GM12878 (cell line): ENCODE measurements at regions not wholly inside any gene's neighbourhood (a gene's known extent, or its start where the extent isn't known, plus 50 kb on each side); places are given as distances from the start of the nearest gene placed in this dataset.

Experiments used
- ATAC-seq: fragments of 200-7000 bp; cut with Tn5 transposase; 3 replicates; pipeline ENCODE4 v1.9.1; 2020; ENCODE audit warnings: mild to moderate bottlenecking, moderate library complexity
- BruUV-seq: library from RNA; stranded (reverse); fragments of 400-500 nt; replicated peaks from 2 replicates; lab custom pipeline; 2021; lab: Mats Ljungman, UMichigan
- CTCF ChIA-PET: fragments of 300-600 bp; sonication (Branson Sonifier 250); formaldehyde crosslinking; extraction: SDS; loops from one replicate; lab custom pipeline; 2021; ENCODE audit warnings: inconsistent platforms; lab: Yijun Ruan, JAX
- POLR2A ChIA-PET: fragments of 350-600 bp; formaldehyde crosslinking; extraction: SDS; loops from one replicate; lab custom pipeline; 2021; ENCODE audit warnings: inconsistent platforms; lab: Charles Lee
- RAD21 ChIA-PET: fragments of 300-600 bp; sonication (Branson Sonifier 250); formaldehyde crosslinking; loops from one replicate; lab custom pipeline; 2023; ENCODE audit warnings: antibody characterized with exemption; ENCODE audit not compliant: unreplicated experiment; lab: Charles Lee
- SMC1A ChIA-PET: fragments of 300-600 bp; sonication (Branson Sonifier 250); formaldehyde crosslinking; loops from one replicate; lab custom pipeline; 2023; ENCODE audit not compliant: unreplicated experiment, uncharacterized antibody; lab: Charles Lee
- DNase-seq: peaks from one replicate; pipeline ENCODE4 v3.0.0-alpha.2; 2011; ENCODE audit warnings: low read depth, low spot score
- FAIRE-seq: peaks from 3 replicates; lab custom pipeline; 2011; peaks lifted over from hg19 to GRCh38; lab: Jason Lieb, UNC
- H2AFZ ChIP-seq: 2 replicates; pipeline ENCODE4 v1.6.0; 2011; ENCODE audit warnings: low read depth, low read length, control low read depth; ENCODE audit not compliant: control insufficient read depth
- H3K27ac ChIP-seq: 2 replicates; pipeline ENCODE4 v1.5.1; 2011; ENCODE audit warnings: control low read depth; ENCODE audit not compliant: control insufficient read depth, insufficient read depth
- H3K27me3 ChIP-seq, 2 experiments: replicated peaks in 1 of 2; 2 replicates each; pipeline versions ENCODE4 v1.6.0 to v1.6.1; 2011; ENCODE audit warnings: low read length in 1 of 2; ENCODE audit not compliant: control insufficient read depth in 2 of 2, insufficient read depth in 2 of 2
- H3K36me3 ChIP-seq, 2 experiments: 2 replicates each; pipeline ENCODE4 v1.5.1; 2011; ENCODE audit warnings: low read length in 1 of 2; ENCODE audit not compliant: control insufficient read depth in 2 of 2, insufficient read depth in 2 of 2
- H3K4me1 ChIP-seq: 2 replicates; pipeline ENCODE4 v1.6.1; 2011; ENCODE audit warnings: mild to moderate bottlenecking, low read length, moderate library complexity, mixed read lengths; ENCODE audit not compliant: control insufficient read depth, insufficient read depth
- H3K4me2 ChIP-seq: 2 replicates; pipeline ENCODE4 v1.6.0; 2011; ENCODE audit warnings: control low read depth; ENCODE audit not compliant: control insufficient read depth, insufficient read depth
- H3K4me3 ChIP-seq: fragments of 200-600 bp; sonication (generic); 2 replicates; pipeline ENCODE4 v1.5.1; 2016
- H3K79me2 ChIP-seq: 2 replicates; pipeline ENCODE4 v1.6.0; 2011; ENCODE audit warnings: low read length; ENCODE audit not compliant: control insufficient read depth, insufficient read depth
- H3K9ac ChIP-seq: 2 replicates; pipeline ENCODE4 v1.8.0; 2011; ENCODE audit warnings: low read length, control low read depth, mixed read lengths; ENCODE audit not compliant: control insufficient read depth, insufficient read depth
- H3K9me3 ChIP-seq: replicated peaks from 3 replicates; pipeline ENCODE4 v1.5.1; 2011; ENCODE audit warnings: mild to moderate bottlenecking, low read length; ENCODE audit not compliant: control insufficient read depth, insufficient read depth
- H4K20me1 ChIP-seq: 2 replicates; pipeline ENCODE4 v1.6.0; 2011; ENCODE audit not compliant: control insufficient read depth, insufficient read depth
- ATF7 ChIP-seq: fragments of 450-650 bp; IDR thresholded peaks from 2 replicates; pipeline ENCODE4 v1.6.1; 2016; ENCODE audit warnings: low read depth, mild to moderate bottlenecking
- BCL3 ChIP-seq: IDR thresholded peaks from 2 replicates; pipeline ENCODE4 v1.6.1; 2011; ENCODE audit warnings: borderline replicate concordance, low read depth, mild to moderate bottlenecking, moderate library complexity, low read length; ENCODE audit not compliant: insufficient read depth, poor library complexity, severe bottlenecking
- CEBPB ChIP-seq, 2 experiments: fragments of 150-350 bp in 1 of 2; IDR thresholded peaks; 2 replicates each; pipeline ENCODE4 v1.6.1; 2012 to 2014; ENCODE audit warnings: low read depth in 2 of 2, low read length in 2 of 2, borderline replicate concordance in 1 of 2, inconsistent platforms in 1 of 2
- CHD4 ChIP-seq: fragments of 200-600 bp; sonication (generic); IDR thresholded peaks from 2 replicates; pipeline ENCODE4 v1.6.1; 2016; ENCODE audit warnings: mild to moderate bottlenecking
- DPF2 ChIP-seq: fragments of 450-650 bp; IDR thresholded peaks from 2 replicates; pipeline ENCODE4 v1.6.1; 2017; ENCODE audit warnings: mild to moderate bottlenecking
- EED ChIP-seq: sonication (generic); IDR thresholded peaks from 2 replicates; pipeline ENCODE4 v1.6.1; 2016; ENCODE audit warnings: antibody characterized with exemption, low read depth
- EZH2 ChIP-seq: IDR thresholded peaks from 2 replicates; pipeline ENCODE4 v1.6.1; 2012; ENCODE audit warnings: low read depth, mild to moderate bottlenecking, control low read depth, inconsistent platforms, low read length, borderline replicate concordance; ENCODE audit not compliant: control insufficient read depth
- FOS ChIP-seq: IDR thresholded peaks from 3 replicates; pipeline ENCODE4 v1.6.1; 2011; ENCODE audit warnings: borderline replicate concordance; ENCODE audit not compliant: insufficient read length; ENCODE audit errors: extremely low read depth
- HDAC2 ChIP-seq: fragments of 200-600 bp; sonication (generic); IDR thresholded peaks from 2 replicates; pipeline ENCODE4 v1.6.1; 2017
- KAT2A ChIP-seq: conservative IDR thresholded peaks from 2 replicates; pipeline ENCODE4 v1.6.1; 2011; ENCODE audit warnings: low read depth, low read length; ENCODE audit not compliant: control insufficient read depth
- MYB ChIP-seq: fragments of 150-350 bp; IDR thresholded peaks from 2 replicates; pipeline ENCODE4 v1.6.1; 2014; ENCODE audit warnings: mild to moderate bottlenecking, low read depth, low read length, borderline replicate concordance
- SREBF1 ChIP-seq: IDR thresholded peaks from 2 replicates; pipeline ENCODE4 v1.6.1; 2012; ENCODE audit warnings: mild to moderate bottlenecking, low read length
- TAF1 ChIP-seq: IDR thresholded peaks from 2 replicates; pipeline ENCODE4 v1.6.1; 2011; ENCODE audit warnings: mild to moderate bottlenecking, low read depth, low read length, borderline replicate concordance
- ZBED1 ChIP-seq: IDR thresholded peaks from 2 replicates; pipeline ENCODE4 v1.6.1; 2016; ENCODE audit warnings: borderline replicate concordance
- WGBS: methylation state at CpG from one replicate; pipeline ENCODE4 v1.1.6; 2016; ENCODE audit warnings: low lambda C conversion rate; ENCODE audit not compliant: insufficient replicate concordance, insufficient coverage; ENCODE audit errors: missing lambda C conversion rate; 5-methylcytosine and 5-hydroxymethylcytosine counted together
- in situ Hi-C: fragments of 300-500 bp; cut with MboI; formaldehyde crosslinking; loops from 9 replicates; pipeline ENCODE4 v1.14.3; 2018; ENCODE audit warnings: mixed read lengths
- intact Hi-C: fragments of 100-400 bp; cut with micrococcal nuclease; formaldehyde crosslinking; loops from one replicate; pipeline ENCODE4 v1.14.2; 2022; ENCODE audit not compliant: unreplicated experiment
- TF ChIP-seq, protein P1 (sequence below): IDR thresholded peaks from 2 replicates; pipeline ENCODE4 v1.6.1; 2012; ENCODE audit warnings: low read depth, low read length, improper control_type of control experiment

DNA sequence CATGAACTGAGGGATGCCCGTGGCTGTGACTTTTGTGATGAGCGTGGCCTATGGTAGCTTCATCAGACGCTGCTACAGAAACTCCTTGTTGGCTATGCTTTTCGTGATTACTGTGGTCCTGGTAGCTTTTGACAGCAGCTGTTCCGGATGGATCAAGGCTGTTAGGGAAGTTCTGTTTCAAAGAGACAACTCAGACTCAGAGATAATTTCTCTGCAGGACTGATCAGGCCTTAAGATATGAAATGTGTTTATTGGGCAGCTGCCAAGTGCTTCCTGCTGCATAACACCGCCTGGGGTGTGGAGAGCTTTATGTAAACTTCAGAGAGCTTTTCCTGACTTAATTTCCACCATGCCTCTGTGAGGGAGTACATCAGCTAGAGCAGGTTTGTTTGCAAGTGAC is 243.8 kb downstream of the TSN start:
- Histone ChIP-seq H3K4me1 (no peaks in the 10 kb centered on the region), H3K9ac (no peak overlapping the region), H3K27me3 (no peaks in the 10 kb centered on the region), H3K4me2 (no peak overlapping the region), H3K79me2 (no peaks in the 10 kb centered on the region), H3K27ac (no peak overlapping the region), H3K9me3 (no peaks in the 10 kb centered on the region; the same call in 2 of the 3 replicates), H3K4me3 (no peak overlapping the region), H3K36me3 (no peaks in the 10 kb centered on the region), H4K20me1 (no peaks in the 10 kb centered on the region), H2AFZ (no peak overlapping the region)
- TF ChIP-seq BCL3 = no peak
- no peak for ATAC-seq
- ChIA-PET CTCF (interaction anchor here (0.6 to 1.0 kb wide), 4 partner anchors 23 to 1440 kb away, joined by 3 to 5 read pairs (median 3); no protein-coding TSS in a partner anchor), RAD21 (no interaction called here), POLR2A (no interaction called here), SMC1A (no interaction called here)
- intact Hi-C loops (no loop called here), in situ Hi-C loops (no loop called here)
- BruUV-seq = no TSS peak
- no peak for FAIRE-seq
- WGBS = 6% methylated on average over 6 of the region's 6 CpGs
- no peak for DNase-seq

- POLR2A ChIA-PET = no interaction called here
- no peak overlapping the region for H2AFZ ChIP-seq
Measured at GRCh38 chr2:122000556-122001340, 245.3 kb downstream of the TSN start.

More at GRCh38 chr2:122000556-122001340, 245.3 kb downstream of the TSN start:
- ChIA-PET SMC1A (interaction anchor here (0.6 to 1.1 kb wide), 2 partner anchors 8 to 708 kb away, joined by 3 to 4 read pairs; no protein-coding TSS in a partner anchor), CTCF (no interaction called here), RAD21 (no interaction called here)
- intact Hi-C loops = no loop called here
- 46% methylated on average over 21 of the region's 21 CpGs for WGBS
- DNase-seq (no peak), FAIRE-seq (no peak), ATAC-seq (no peak)
- Histone ChIP-seq H3K27ac (no peak overlapping the region), H3K4me1 (no peaks in the 10 kb centered on the region), H3K9me3 (no peaks in the 10 kb centered on the region; the same call in 2 of the 3 replicates), H3K36me3 (no peaks in the 10 kb centered on the region), H3K4me3 (no peak overlapping the region), H3K4me2 (no peak overlapping the region), H3K27me3 (no peaks in the 10 kb centered on the region), H3K9ac (no peak overlapping the region), H4K20me1 (no peaks in the 10 kb centered on the region), H3K79me2 (no peaks in the 10 kb centered on the region)
- in situ Hi-C loops = no loop called here
- BruUV-seq = no TSS peak
- no peak for TF ChIP-seq ZBED1
- no peak for TF ChIP-seq ATF7
- no peak for TF ChIP-seq TAF1
- no peak for TF ChIP-seq MYB
- TF ChIP-seq SREBF1 = no peak
- TF ChIP-seq KAT2A = no peak
- TF ChIP-seq, protein P1, sequence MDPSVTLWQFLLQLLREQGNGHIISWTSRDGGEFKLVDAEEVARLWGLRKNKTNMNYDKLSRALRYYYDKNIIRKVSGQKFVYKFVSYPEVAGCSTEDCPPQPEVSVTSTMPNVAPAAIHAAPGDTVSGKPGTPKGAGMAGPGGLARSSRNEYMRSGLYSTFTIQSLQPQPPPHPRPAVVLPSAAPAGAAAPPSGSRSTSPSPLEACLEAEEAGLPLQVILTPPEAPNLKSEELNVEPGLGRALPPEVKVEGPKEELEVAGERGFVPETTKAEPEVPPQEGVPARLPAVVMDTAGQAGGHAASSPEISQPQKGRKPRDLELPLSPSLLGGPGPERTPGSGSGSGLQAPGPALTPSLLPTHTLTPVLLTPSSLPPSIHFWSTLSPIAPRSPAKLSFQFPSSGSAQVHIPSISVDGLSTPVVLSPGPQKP = no peak
- no peak for TF ChIP-seq FOS
- TF ChIP-seq CHD4 = no peak
- TF ChIP-seq HDAC2 = no peak
- TF ChIP-seq DPF2 = no peak
- TF ChIP-seq EZH2 = no peak
- TF ChIP-seq CEBPB (IDR thresholded peaks at IDR 0.05; ENCODE audit: borderline replicate concordance in 1 of 2, low read depth in 2 of 2, low read length in 2 of 2) = no peak
- TF ChIP-seq EED = no peak
